ENCODE measurements at regions not wholly inside any gene's neighbourhood (a gene's known extent, or its start where the extent isn't known, plus 50 kb on each side); places are given as distances from the start of the nearest gene placed in this dataset.

GRCh38 chr10:130486906-130487305, 350.7 kb downstream of the GLRX3 start:
- TF ChIP-seq CTCF (optimal IDR thresholded peaks at IDR 0.05 in 1 of 3, IDR thresholded peaks at IDR 0.05 in 1 of 3, conservative IDR thresholded peaks at IDR 0.05 in 1 of 3; ENCODE audit: extremely low read depth in 1 of 3, insufficient read depth in 2 of 3, low read length in 3 of 3): no peak
- no peak for TF ChIP-seq EZH2 (IDR thresholded peaks at IDR 0.05; ENCODE audit: low read length)
